HUES64 (cell line): ENCODE measurements at regions not wholly inside any gene's neighbourhood (a gene's known extent, or its start where the extent isn't known, plus 50 kb on each side); places are given as distances from the start of the nearest gene placed in this dataset.

ENCODE experiments used
- H3K27ac ChIP-seq: 2 replicates; pipeline ENCODE4 v1.7.0; 2013; ENCODE audit warnings: low read depth, low read length, inconsistent platforms
- H3K27me3 ChIP-seq: 2 replicates; pipeline ENCODE4 v1.6.1; 2013; ENCODE audit warnings: mild to moderate bottlenecking, low read length; ENCODE audit not compliant: insufficient read depth
- H3K36me3 ChIP-seq: 2 replicates; pipeline ENCODE4 v1.6.1; 2013; ENCODE audit warnings: mild to moderate bottlenecking, low read length; ENCODE audit not compliant: insufficient read depth
- H3K4me1 ChIP-seq: 2 replicates; pipeline ENCODE4 v1.6.1; 2013; ENCODE audit warnings: mild to moderate bottlenecking, low read length, moderate library complexity; ENCODE audit not compliant: insufficient read depth
- H3K4me3 ChIP-seq: 2 replicates; pipeline ENCODE4 v1.5.1; 2013; ENCODE audit warnings: mild to moderate bottlenecking, low read length, moderate library complexity
- H3K9ac ChIP-seq: 2 replicates; pipeline ENCODE4 v1.6.1; 2013; ENCODE audit warnings: mild to moderate bottlenecking, low read depth, low read length
- H3K9me3 ChIP-seq: 2 replicates; pipeline ENCODE4 v1.6.1; 2013; ENCODE audit warnings: low read depth, low read length; ENCODE audit not compliant: insufficient read depth
- WGBS: fragments of 150-250, 120-280 bp; methylation state at CpG from one replicate; pipeline ENCODE4 v1.1.7; 2013; ENCODE audit warnings: missing lambda C conversion rate; 5-methylcytosine and 5-hydroxymethylcytosine counted together

- Histone ChIP-seq H3K4me3 (no peak overlapping the region), H3K27ac (no peak overlapping the region), H3K36me3 (no peaks in the 10 kb centered on the region), H3K9me3 (no peaks in the 10 kb centered on the region), H3K27me3 (peaks cover 10% of the 10 kb centered on the region; the same call in 1 of the 2 replicates), H3K9ac (no peak overlapping the region), H3K4me1 (peaks cover 9% of the 10 kb centered on the region)
- WGBS, result 80% methylated on average over 4 of the region's 4 CpGs
These were observed 115.2 kb downstream of the SLC5A7 start for GRCh38 chr2:108101481-108101880.

- no peaks in the 10 kb centered on the region for H3K36me3 ChIP-seq
- peaks cover 16% of the 10 kb centered on the region; the same call in 1 of the 2 replicates for H3K9me3 ChIP-seq
- peaks cover 12% of the 10 kb centered on the region; the same call in 1 of the 2 replicates for H3K27me3 ChIP-seq
- H3K4me3 ChIP-seq, result no peak overlapping the region
- H3K9ac ChIP-seq, result no peak overlapping the region
- H3K27ac ChIP-seq, result no peak overlapping the region
- H3K4me1 ChIP-seq, result peaks cover 17% of the 10 kb centered on the region
- 21% methylated on average over 2 of the region's 3 CpGs for WGBS
These were observed 120.4 kb downstream of the SLC5A7 start for GRCh38 chr2:108106731-108107130.

- WGBS, result 97% methylated on average over 2 of the region's 2 CpGs
- H3K9me3 ChIP-seq, result peaks cover 16% of the 10 kb centered on the region; the same call in 1 of the 2 replicates
- 0 out of 2 replicates have a peak, but pooled peaks cover 2% of the 10 kb centered on the region for H3K27me3 ChIP-seq
- peaks cover 5% of the 10 kb centered on the region for H3K4me1 ChIP-seq
- H3K27ac ChIP-seq, result no peak overlapping the region
- H3K4me3 ChIP-seq, result no peak overlapping the region
- H3K9ac ChIP-seq, result no peak overlapping the region
- H3K36me3 ChIP-seq, result no peaks in the 10 kb centered on the region
These were observed 125.6 kb downstream of the SLC5A7 start for GRCh38 chr2:108111936-108112335.

GRCh38 chr2:108115868-108116267, 123.9 kb upstream of the SULT1C3 start:
- Histone ChIP-seq H3K4me1 (no peaks in the 10 kb centered on the region; the same call in 1 of the 2 replicates), H3K4me3 (no peak overlapping the region), H3K9me3 (0 out of 2 replicates have a peak, but pooled peaks cover 3% of the 10 kb centered on the region), H3K27ac (no peak overlapping the region), H3K9ac (no peak overlapping the region), H3K27me3 (no peaks in the 10 kb centered on the region), H3K36me3 (no peaks in the 10 kb centered on the region)
- WGBS, result 89% methylated on average over 3 of the region's 3 CpGs

- Histone ChIP-seq H3K9ac (no peak overlapping the region), H3K4me1 (no peaks in the 10 kb centered on the region), H3K9me3 (no peaks in the 10 kb centered on the region), H3K27me3 (no peaks in the 10 kb centered on the region), H3K27ac (no peak overlapping the region), H3K36me3 (no peaks in the 10 kb centered on the region), H3K4me3 (no peak overlapping the region)
- WGBS, result 100% methylated on average over 1 of the region's 2 CpGs
These were observed 120.8 kb upstream of the SULT1C3 start for GRCh38 chr2:108118996-108119395.

GRCh38 chr2:108119492-108119891, 120.3 kb upstream of the SULT1C3 start:
- H3K27ac ChIP-seq, result no peak overlapping the region
- H3K27me3 ChIP-seq, result no peaks in the 10 kb centered on the region
- H3K9ac ChIP-seq, result no peak overlapping the region
- no peaks in the 10 kb centered on the region for H3K4me1 ChIP-seq
- no peak overlapping the region for H3K4me3 ChIP-seq
- H3K36me3 ChIP-seq, result no peaks in the 10 kb centered on the region
- no peaks in the 10 kb centered on the region for H3K9me3 ChIP-seq
- 81% methylated on average over 3 of the region's 3 CpGs for WGBS

GRCh38 chr2:108124736-108125495, 114.9 kb upstream of the SULT1C3 start:
- Histone ChIP-seq H3K4me1 (peaks cover 19% of the 10 kb centered on the region), H3K27ac (no peak overlapping the region), H3K4me3 (no peak overlapping the region), H3K9me3 (no peaks in the 10 kb centered on the region), H3K9ac (no peak overlapping the region), H3K27me3 (no peaks in the 10 kb centered on the region), H3K36me3 (no peaks in the 10 kb centered on the region)
- 91% methylated on average over 4 of the region's 4 CpGs for WGBS

- 75% methylated on average over 1 of the region's 1 CpG for WGBS
- Histone ChIP-seq H3K27ac (no peak overlapping the region), H3K4me1 (peaks cover 26% of the 10 kb centered on the region), H3K36me3 (no peaks in the 10 kb centered on the region), H3K9me3 (no peaks in the 10 kb centered on the region), H3K9ac (no peak overlapping the region), H3K4me3 (no peak overlapping the region), H3K27me3 (no peaks in the 10 kb centered on the region)
These were observed 114.2 kb upstream of the SULT1C3 start for GRCh38 chr2:108125581-108125980.

GRCh38 chr2:108128249-108128648, 111.5 kb upstream of the SULT1C3 start:
- Histone ChIP-seq H3K9ac (no peak overlapping the region), H3K36me3 (no peaks in the 10 kb centered on the region), H3K27ac (no peak overlapping the region), H3K4me1 (peaks cover 27% of the 10 kb centered on the region), H3K9me3 (peaks cover 11% of the 10 kb centered on the region), H3K4me3 (no peak overlapping the region), H3K27me3 (no peaks in the 10 kb centered on the region)
- 88% methylated on average over 4 of the region's 4 CpGs for WGBS

- peaks cover 14% of the 10 kb centered on the region for H3K9me3 ChIP-seq
- H3K4me1 ChIP-seq, result peaks cover 27% of the 10 kb centered on the region
- no peaks in the 10 kb centered on the region for H3K27me3 ChIP-seq
- peak overlapping the region; percentile 56; the same call in 1 of the 2 replicates for H3K27ac ChIP-seq
- no peak overlapping the region for H3K4me3 ChIP-seq
- 52% methylated on average over 4 of the region's 4 CpGs for WGBS
- H3K9ac ChIP-seq, result no peak overlapping the region
- no peaks in the 10 kb centered on the region for H3K36me3 ChIP-seq
These were observed 110.1 kb upstream of the SULT1C3 start for GRCh38 chr2:108129636-108130035.

GRCh38 chr2:108133457-108133856, 106.3 kb upstream of the SULT1C3 start:
- H3K36me3 ChIP-seq, result no peaks in the 10 kb centered on the region
- no peak overlapping the region for H3K9ac ChIP-seq
- peaks cover 14% of the 10 kb centered on the region for H3K9me3 ChIP-seq
- peaks cover 22% of the 10 kb centered on the region for H3K4me1 ChIP-seq
- H3K27me3 ChIP-seq, result no peaks in the 10 kb centered on the region
- WGBS, result 68% methylated on average over 2 of the region's 2 CpGs
- no peak overlapping the region for H3K4me3 ChIP-seq
- no peak overlapping the region; the same call in 1 of the 2 replicates for H3K27ac ChIP-seq
